Ovary (tissue), 3 donors: ENCODE measurements at regions not wholly inside any gene's neighbourhood (a gene's known extent, or its start where the extent isn't known, plus 50 kb on each side); places are given as distances from the start of the nearest gene placed in this dataset.

Experiments used
- CTCF ChIP-seq, 3 donors: fragments of 450-650 bp in 2 of 3; fragments of 200-600 bp in 1 of 3; IDR thresholded peaks; one replicate each; pipeline versions ENCODE4 v1.5.1 to v1.8.0; 2016 to 2022; ENCODE audit warnings: antibody characterized with exemption in 3 of 3, mild to moderate bottlenecking in 1 of 3
- POLR2A ChIP-seq: fragments of 450-650 bp; IDR thresholded peaks from one replicate; pipeline ENCODE4 v1.6.1; 2017; ENCODE audit warnings: antibody characterized with exemption, mild to moderate bottlenecking, moderate library complexity
- donor health status: DM: no; HTN: no; CAD: no.

- TF ChIP-seq POLR2A (no peak), CTCF (IDR thresholded peaks at IDR 0.05) (no peak)
Observed at GRCh38 chr9:78130004-78130403, 98.4 kb upstream of the GNAQ start.
